ENCODE measurements at regions not wholly inside any gene's neighbourhood (a gene's known extent, or its start where the extent isn't known, plus 50 kb on each side); places are given as distances from the start of the nearest gene placed in this dataset.

DNA sequence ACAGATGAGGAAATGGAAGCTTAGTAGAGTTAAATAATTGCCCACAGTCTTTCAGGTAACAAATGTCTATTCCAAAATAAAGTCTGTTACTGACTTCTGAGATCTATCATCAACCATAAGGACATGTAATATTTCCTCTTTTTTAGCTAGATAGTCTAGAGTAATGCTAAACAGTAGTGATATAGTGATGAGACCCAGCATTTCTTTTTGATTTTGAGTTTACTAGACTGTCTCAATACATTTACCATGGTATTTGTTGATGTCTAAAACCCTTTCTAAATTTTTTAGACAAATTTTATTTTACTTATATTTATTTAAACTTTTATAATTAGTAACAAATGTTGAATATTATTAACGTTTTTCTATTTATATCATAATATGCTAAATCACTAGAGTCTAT, 465.1 kb upstream of the SLIT2 start:
- TF ChIP-seq, protein P1, sequence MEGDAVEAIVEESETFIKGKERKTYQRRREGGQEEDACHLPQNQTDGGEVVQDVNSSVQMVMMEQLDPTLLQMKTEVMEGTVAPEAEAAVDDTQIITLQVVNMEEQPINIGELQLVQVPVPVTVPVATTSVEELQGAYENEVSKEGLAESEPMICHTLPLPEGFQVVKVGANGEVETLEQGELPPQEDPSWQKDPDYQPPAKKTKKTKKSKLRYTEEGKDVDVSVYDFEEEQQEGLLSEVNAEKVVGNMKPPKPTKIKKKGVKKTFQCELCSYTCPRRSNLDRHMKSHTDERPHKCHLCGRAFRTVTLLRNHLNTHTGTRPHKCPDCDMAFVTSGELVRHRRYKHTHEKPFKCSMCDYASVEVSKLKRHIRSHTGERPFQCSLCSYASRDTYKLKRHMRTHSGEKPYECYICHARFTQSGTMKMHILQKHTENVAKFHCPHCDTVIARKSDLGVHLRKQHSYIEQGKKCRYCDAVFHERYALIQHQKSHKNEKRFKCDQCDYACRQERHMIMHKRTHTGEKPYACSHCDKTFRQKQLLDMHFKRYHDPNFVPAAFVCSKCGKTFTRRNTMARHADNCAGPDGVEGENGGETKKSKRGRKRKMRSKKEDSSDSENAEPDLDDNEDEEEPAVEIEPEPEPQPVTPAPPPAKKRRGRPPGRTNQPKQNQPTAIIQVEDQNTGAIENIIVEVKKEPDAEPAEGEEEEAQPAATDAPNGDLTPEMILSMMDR (IDR thresholded peaks at IDR 0.05; ENCODE audit: low read depth, low read length, missing control alignments) = no peak
- no peak overlapping the region for H3K4me3 ChIP-seq (ENCODE audit: low read depth, low read length)
- DNase-seq (ENCODE audit: low read depth) = no peak

DNA sequence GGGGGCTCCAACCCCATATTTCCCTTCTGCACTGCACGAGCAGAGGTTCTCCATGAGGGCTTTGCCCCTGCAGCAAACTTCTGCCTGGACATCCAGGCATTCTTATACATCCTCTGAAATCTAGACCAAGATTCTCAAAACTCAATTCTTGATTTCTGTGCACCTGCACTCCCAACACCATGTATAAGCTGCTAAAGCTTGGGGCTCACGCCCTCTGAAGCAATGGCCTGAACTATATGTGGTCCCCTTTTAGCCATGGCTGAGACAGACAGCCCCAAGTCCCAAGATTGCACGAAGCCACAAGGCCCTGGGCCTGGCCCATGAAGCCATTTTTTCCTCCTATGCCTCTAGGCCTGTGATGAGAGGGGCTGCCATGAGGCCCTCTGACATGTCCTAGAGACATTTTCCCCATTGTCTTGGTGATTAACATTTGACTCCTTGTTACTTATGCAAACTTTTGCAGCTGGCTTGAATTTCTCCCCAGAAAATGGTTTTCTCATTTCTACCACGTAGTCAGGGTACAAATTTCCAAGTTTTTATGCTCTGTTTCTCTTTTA, 468.0 kb upstream of the SLIT2 start:
- no peak for DNase-seq (ENCODE audit: low read depth)
- no peak overlapping the region for H3K4me3 ChIP-seq (ENCODE audit: low read depth, low read length)

DNA sequence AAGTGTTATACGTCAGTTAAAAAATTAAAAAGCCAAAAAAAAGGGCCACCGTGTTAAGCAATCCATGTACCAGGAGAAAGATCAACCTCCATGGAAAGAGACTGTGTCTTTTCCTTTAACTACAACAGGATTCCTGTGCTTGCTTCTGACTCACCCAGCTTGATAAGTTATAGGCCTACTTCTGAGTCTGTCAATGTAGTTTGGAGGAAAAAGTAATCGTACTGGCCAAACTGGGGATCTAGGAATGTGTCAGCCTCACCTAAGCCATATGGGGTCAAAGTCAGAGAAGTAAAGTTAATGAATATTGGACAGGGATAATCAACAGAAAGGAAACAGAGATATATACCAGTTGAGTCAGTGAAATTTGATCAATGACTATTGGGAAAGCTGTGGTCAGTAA, 470.8 kb upstream of the SLIT2 start:
- TF ChIP-seq, protein P1 (IDR thresholded peaks at IDR 0.05; ENCODE audit: low read depth, low read length, missing control alignments) = no peak
- no peak for DNase-seq (ENCODE audit: low read depth)
- no peak overlapping the region for H3K4me3 ChIP-seq (ENCODE audit: low read depth, low read length)

More for the DNA sequence above, 468.0 kb upstream of the SLIT2 start:
- TF ChIP-seq, protein P1 (IDR thresholded peaks at IDR 0.05; ENCODE audit: low read depth, low read length, missing control alignments) = no peak

DNA sequence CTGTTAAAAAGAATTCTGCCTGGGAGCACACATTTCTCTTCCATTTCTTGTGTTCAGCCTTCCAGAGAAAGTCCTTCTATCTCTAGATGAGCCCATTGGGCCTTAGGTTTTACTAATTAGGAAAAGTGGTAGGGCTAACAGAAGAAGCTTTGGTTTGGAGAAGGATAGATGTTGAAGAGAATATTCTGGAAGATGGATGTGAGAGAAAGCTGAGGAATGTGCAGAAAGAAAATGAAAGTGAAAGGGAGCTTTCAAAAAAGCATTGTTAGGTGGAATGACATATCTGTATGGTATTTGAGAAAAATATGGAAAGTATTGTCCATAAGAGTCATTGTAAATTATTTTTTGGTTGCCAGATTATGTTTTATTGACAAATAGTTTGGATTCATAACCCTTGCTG, 474.8 kb upstream of the SLIT2 start:
- TF ChIP-seq, protein P1 (IDR thresholded peaks at IDR 0.05; ENCODE audit: low read depth, low read length, missing control alignments) = no peak
- H3K4me3 ChIP-seq (ENCODE audit: low read depth, low read length) = no peak overlapping the region
- DNase-seq (ENCODE audit: low read depth) = no peak

DNA sequence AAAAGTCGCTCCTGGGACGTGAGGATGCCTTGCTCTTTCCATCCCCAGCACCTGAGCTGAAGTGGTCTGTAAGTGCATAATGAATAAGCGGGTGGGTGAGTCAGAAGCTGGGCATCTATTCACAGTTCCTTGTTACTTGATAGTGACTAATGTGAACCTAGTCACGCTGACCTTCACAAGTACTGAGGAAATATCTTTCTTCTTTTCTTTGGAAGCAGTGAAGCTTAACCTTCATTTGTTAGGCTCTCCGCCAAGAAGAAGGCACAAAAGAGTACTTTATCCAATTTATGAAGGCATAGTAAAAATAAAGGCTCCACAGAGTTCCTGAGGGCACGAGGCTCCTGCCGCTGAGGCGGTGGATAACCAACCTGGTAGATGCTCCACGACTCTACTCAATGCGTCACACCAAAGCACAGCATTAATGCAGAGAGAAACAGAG, 475.7 kb upstream of the SLIT2 start:
- TF ChIP-seq, protein P1 (IDR thresholded peaks at IDR 0.05; ENCODE audit: low read depth, low read length, missing control alignments) = no peak
- H3K4me3 ChIP-seq (ENCODE audit: low read depth, low read length) = no peak overlapping the region
- DNase-seq (ENCODE audit: low read depth) = no peak

DNA sequence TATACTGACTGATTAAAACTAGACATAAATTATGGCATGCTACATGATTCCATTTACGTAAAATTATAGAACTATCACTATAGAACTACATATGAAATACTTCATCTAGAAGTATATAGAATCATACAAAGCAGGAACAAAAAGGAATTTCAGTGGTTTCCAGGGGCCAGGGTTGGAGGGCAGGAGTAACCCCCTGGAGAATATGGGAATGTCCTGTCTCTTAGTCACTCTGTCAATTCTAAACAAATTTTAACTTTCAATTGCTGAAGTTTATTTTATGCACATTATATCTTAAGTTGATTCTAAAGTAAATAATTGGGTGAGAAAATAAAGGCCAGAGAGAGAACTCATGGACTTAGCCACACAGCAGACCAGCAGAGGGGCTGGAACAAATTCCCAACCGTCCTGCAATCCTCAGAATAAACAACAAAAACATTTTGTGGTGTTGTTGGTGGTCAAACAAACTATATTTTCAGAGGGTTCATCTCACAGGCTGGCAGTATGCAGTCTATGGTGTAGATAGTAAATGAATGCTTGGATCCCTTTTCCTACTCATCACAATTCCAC, 476.9 kb upstream of the SLIT2 start:
- no peak overlapping the region for H3K4me3 ChIP-seq (ENCODE audit: low read depth, low read length)
- TF ChIP-seq, protein P1 (IDR thresholded peaks at IDR 0.05; ENCODE audit: low read depth, low read length, missing control alignments) = no peak
- no peak for DNase-seq (ENCODE audit: low read depth)

DNA sequence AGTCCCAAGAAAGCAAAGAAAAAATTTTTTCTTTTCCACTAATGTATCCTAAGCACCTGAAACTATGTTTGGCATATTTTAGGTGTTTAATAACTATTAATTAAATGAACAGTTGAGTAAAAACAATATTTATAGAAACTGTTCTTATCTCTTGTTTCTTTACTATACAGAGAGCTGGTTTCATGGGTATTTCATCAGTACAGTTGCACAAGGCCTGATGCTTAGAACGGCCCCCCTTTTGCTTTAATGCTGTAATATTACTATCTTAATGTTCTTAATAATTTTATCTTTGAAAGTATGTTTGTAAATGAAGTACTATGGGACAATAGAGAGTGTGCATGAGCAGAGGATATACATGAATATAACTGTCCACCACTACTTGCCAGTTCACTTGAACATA, 479.1 kb upstream of the SLIT2 start:
- DNase-seq (ENCODE audit: low read depth) = no peak
- no peak overlapping the region for H3K4me3 ChIP-seq (ENCODE audit: low read depth, low read length)
- TF ChIP-seq, protein P1 (IDR thresholded peaks at IDR 0.05; ENCODE audit: low read depth, low read length, missing control alignments) = no peak

All from GM12864 (cell line).